ENCODE measurements at regions not wholly inside any gene's neighbourhood (a gene's known extent, or its start where the extent isn't known, plus 50 kb on each side); places are given as distances from the start of the nearest gene placed in this dataset.

DNA sequence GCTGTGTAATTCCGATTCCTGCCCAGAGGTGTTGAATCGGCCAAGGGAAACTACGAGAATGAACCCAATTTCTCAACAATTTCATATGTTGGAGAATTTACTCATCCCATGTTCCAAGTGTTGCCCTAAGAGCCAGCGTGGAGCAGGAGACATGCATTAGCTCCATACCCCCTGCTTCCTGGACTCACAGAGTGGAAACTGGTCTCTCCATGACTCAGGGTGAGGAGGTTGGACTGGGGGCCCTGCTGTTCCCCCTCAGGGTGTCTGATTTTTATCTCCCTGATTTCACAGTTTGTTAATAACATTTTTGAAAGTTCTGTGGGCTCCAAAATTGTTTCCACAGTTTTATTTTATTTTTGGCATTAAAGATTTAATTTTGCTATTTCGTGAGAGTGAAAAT, 183.0 kb upstream of the SFRP2 start:
- DNase-seq (ENCODE audit: low spot score in 2 of 2): no peak
- H3K4me3 ChIP-seq (ENCODE audit: low read depth, poor library complexity, severe bottlenecking): no peak overlapping the region
- TF ChIP-seq POLR2A (IDR thresholded peaks at IDR 0.05): no peak
- TF ChIP-seq, protein P1, sequence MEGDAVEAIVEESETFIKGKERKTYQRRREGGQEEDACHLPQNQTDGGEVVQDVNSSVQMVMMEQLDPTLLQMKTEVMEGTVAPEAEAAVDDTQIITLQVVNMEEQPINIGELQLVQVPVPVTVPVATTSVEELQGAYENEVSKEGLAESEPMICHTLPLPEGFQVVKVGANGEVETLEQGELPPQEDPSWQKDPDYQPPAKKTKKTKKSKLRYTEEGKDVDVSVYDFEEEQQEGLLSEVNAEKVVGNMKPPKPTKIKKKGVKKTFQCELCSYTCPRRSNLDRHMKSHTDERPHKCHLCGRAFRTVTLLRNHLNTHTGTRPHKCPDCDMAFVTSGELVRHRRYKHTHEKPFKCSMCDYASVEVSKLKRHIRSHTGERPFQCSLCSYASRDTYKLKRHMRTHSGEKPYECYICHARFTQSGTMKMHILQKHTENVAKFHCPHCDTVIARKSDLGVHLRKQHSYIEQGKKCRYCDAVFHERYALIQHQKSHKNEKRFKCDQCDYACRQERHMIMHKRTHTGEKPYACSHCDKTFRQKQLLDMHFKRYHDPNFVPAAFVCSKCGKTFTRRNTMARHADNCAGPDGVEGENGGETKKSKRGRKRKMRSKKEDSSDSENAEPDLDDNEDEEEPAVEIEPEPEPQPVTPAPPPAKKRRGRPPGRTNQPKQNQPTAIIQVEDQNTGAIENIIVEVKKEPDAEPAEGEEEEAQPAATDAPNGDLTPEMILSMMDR (IDR thresholded peaks at IDR 0.05): no peak
- intact Hi-C loops (cut with DNase I; ENCODE audit: low total_unique reads): no loop called here
- WGBS, 2 donors: 80 to 82% methylated on average over 5 of the region's 5 CpGs

- TF ChIP-seq, protein P1 (IDR thresholded peaks at IDR 0.05): no peak
- intact Hi-C loops (cut with DNase I; ENCODE audit: low total_unique reads): no loop called here
- 94 to 96% methylated on average over 2 of the region's 2 CpGs for WGBS, 2 donors
- H3K4me3 ChIP-seq (ENCODE audit: low read depth, poor library complexity, severe bottlenecking): no peak overlapping the region
- no peak for DNase-seq (ENCODE audit: low spot score in 2 of 2)
These were observed 181.3 kb upstream of the SFRP2 start for GRCh38 chr4:153970169-153970568.

- intact Hi-C loops (cut with DNase I; ENCODE audit: low total_unique reads): no loop called here
- DNase-seq (ENCODE audit: low spot score in 2 of 2): no peak
- TF ChIP-seq, protein P1 (IDR thresholded peaks at IDR 0.05): no peak
- TF ChIP-seq POLR2A (IDR thresholded peaks at IDR 0.05): no peak
- no peak overlapping the region for H3K4me3 ChIP-seq (ENCODE audit: low read depth, poor library complexity, severe bottlenecking)
These were observed 180.7 kb upstream of the SFRP2 start for GRCh38 chr4:153969542-153969941.

GRCh38 chr4:153966641-153967040, 177.8 kb upstream of the SFRP2 start:
- intact Hi-C loops (cut with DNase I; ENCODE audit: low total_unique reads): no loop called here
- no peak for DNase-seq (ENCODE audit: low spot score in 2 of 2)
- TF ChIP-seq, protein P1 (IDR thresholded peaks at IDR 0.05): no peak
- TF ChIP-seq POLR2A (IDR thresholded peaks at IDR 0.05): no peak
- H3K4me3 ChIP-seq (ENCODE audit: low read depth, poor library complexity, severe bottlenecking): no peak overlapping the region

DNA sequence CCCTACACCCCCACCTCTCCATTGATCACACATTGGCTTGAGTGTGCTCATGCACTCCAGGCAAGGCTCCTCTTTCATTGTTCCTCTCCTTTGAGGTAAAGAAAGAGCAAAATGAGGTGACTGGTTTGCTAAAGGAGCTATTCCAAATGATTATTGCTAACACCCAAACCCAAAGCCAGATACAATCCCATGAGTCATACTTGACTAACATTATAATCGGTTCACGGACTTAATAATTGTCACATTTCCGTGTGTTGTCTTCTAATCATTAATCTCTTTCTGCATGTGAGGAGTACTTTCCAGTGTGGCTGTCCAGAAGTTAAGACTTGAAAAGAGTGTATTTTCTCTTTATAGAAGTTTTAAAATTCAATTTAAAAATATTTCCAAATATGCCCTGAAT, 174.3 kb upstream of the SFRP2 start:
- intact Hi-C loops (cut with DNase I; ENCODE audit: low total_unique reads): no loop called here
- no peak overlapping the region for H3K4me3 ChIP-seq (ENCODE audit: low read depth, poor library complexity, severe bottlenecking)
- TF ChIP-seq POLR2A (IDR thresholded peaks at IDR 0.05): no peak
- TF ChIP-seq, protein P1 (IDR thresholded peaks at IDR 0.05): no peak
- DNase-seq (ENCODE audit: low spot score in 2 of 2): no peak
- WGBS, 2 donors: 33 to 43% methylated on average over 3 of the region's 3 CpGs

- intact Hi-C loops (cut with DNase I; ENCODE audit: low total_unique reads): no loop called here
- no peak for TF ChIP-seq POLR2A (IDR thresholded peaks at IDR 0.05)
- TF ChIP-seq, protein P1 (IDR thresholded peaks at IDR 0.05): no peak
- DNase-seq (ENCODE audit: low spot score in 2 of 2): no peak
- WGBS, 2 donors: 80 to 85% methylated on average over 5 of the region's 5 CpGs
- H3K4me3 ChIP-seq (ENCODE audit: low read depth, poor library complexity, severe bottlenecking): no peak overlapping the region
These were observed 173.6 kb upstream of the SFRP2 start for GRCh38 chr4:153962311-153963039.

Data from lower leg skin (tissue), 4 donors.